K562 (cell line): ENCODE measurements at regions not wholly inside any gene's neighbourhood (a gene's known extent, or its start where the extent isn't known, plus 50 kb on each side); places are given as distances from the start of the nearest gene placed in this dataset.

Experiments used
- ATAC-seq: fragments of 200-7000 bp; cut with Tn5 transposase; 3 replicates; pipeline ENCODE4 v1.9.1; 2020; ENCODE audit warnings: moderate library complexity
- BruUV-seq: library from RNA; stranded (reverse); fragments of 400-500 nt; replicated peaks from 2 replicates; lab custom pipeline; 2021; lab: Mats Ljungman, UMichigan
- CTCF ChIA-PET: fragments of 300-600 bp; formaldehyde crosslinking; extraction: SDS; loops from one replicate; lab custom pipeline; 2021; ENCODE audit warnings: low intra/inter-chr PET ratio; lab: Yijun Ruan, JAX
- POLR2A ChIA-PET: fragments of 300-600, 350-650 bp; sonication (Branson Sonifier 250); formaldehyde crosslinking; extraction: SDS; loops from one replicate; lab custom pipeline; 2021; ENCODE audit warnings: antibody characterized with exemption, inconsistent platforms; lab: Yijun Ruan, JAX
- DNase-seq, 4 experiments: peaks; one replicate each; pipeline versions ENCODE4 v3.0.0 to v3.0.0-alpha.2; 2011 to 2018; ENCODE audit warnings: low spot score in 3 of 4, mixed read lengths in 3 of 4; ENCODE audit errors: extremely low read depth in 1 of 4
- FAIRE-seq: peaks from 2 replicates; lab custom pipeline; 2011; peaks lifted over from hg19 to GRCh38; lab: Jason Lieb, UNC
- H2AFZ ChIP-seq: 2 replicates; pipeline ENCODE4 v1.6.0; 2011; ENCODE audit warnings: low read depth, low read length, control low read depth, inconsistent platforms
- H3K27ac ChIP-seq: fragments of 200-600 bp; 3 replicates; pipeline ENCODE4 v1.8.0; 2011; ENCODE audit warnings: low read depth, mild to moderate bottlenecking, control low read depth, inconsistent platforms, low read length, moderate library complexity, mixed read lengths; ENCODE audit errors: extremely low read depth
- H3K27me3 ChIP-seq, 2 experiments: fragments of 300-600 bp in 1 of 2; 2 replicates in 1 of 2; 3 replicates in 1 of 2; pipeline versions ENCODE4 v1.6.0 to v1.8.0; 2011; ENCODE audit warnings: inconsistent platforms in 2 of 2, low read length in 2 of 2, mild to moderate bottlenecking in 1 of 2, mixed read lengths in 1 of 2, moderate library complexity in 1 of 2; ENCODE audit not compliant: control insufficient read depth in 2 of 2, insufficient read depth in 2 of 2
- H3K36me3 ChIP-seq: fragments of 300-600 bp; 3 replicates; pipeline ENCODE4 v1.8.0; 2011; ENCODE audit warnings: mild to moderate bottlenecking, low read length, inconsistent platforms; ENCODE audit not compliant: control insufficient read depth, insufficient read depth
- H3K4me1 ChIP-seq, 2 experiments: fragments of 200-600 bp in 1 of 2; replicated peaks in 1 of 2; 2 replicates in 1 of 2; 3 replicates in 1 of 2; pipeline versions ENCODE4 v1.5.1 to v1.8.0; 2011; ENCODE audit warnings: inconsistent platforms in 2 of 2, low read length in 2 of 2, mild to moderate bottlenecking in 1 of 2, mixed read lengths in 1 of 2, moderate library complexity in 1 of 2; ENCODE audit not compliant: control insufficient read depth in 2 of 2, insufficient read depth in 2 of 2
- H3K4me2 ChIP-seq: 2 replicates; pipeline ENCODE4 v1.6.1; 2011; ENCODE audit warnings: low read length, control low read depth, inconsistent platforms, mixed read lengths; ENCODE audit not compliant: insufficient read depth
- H3K4me3 ChIP-seq: fragments of 200-600 bp; sonication (generic), shearing (Covaris generic); 2 replicates; pipeline ENCODE4 v1.5.1; 2016; ENCODE audit warnings: control low read depth, inconsistent platforms
- H3K79me2 ChIP-seq: fragments of 200-600 bp; 3 replicates; pipeline ENCODE4 v1.8.0; 2011; ENCODE audit warnings: low read length, inconsistent platforms; ENCODE audit not compliant: control insufficient read depth, insufficient read depth
- H3K9ac ChIP-seq, 2 experiments: 2 replicates each; pipeline versions ENCODE4 v1.6.0 to v1.6.1; 2011; ENCODE audit warnings: low read depth in 2 of 2, low read length in 2 of 2, control low read depth in 1 of 2, inconsistent platforms in 1 of 2, mild to moderate bottlenecking in 1 of 2, mixed read lengths in 1 of 2; ENCODE audit not compliant: insufficient read depth in 1 of 2
- H3K9me1 ChIP-seq: one replicate; pipeline ENCODE4 v1.6.0; 2011; ENCODE audit warnings: inconsistent platforms, mild to moderate bottlenecking, low read length, moderate library complexity; ENCODE audit not compliant: control insufficient read depth, insufficient read depth
- H3K9me3 ChIP-seq: replicated peaks from 2 replicates; pipeline ENCODE4 v1.5.1; 2011; ENCODE audit warnings: low read depth, low read length, inconsistent platforms; ENCODE audit not compliant: control insufficient read depth, insufficient read depth
- H4K20me1 ChIP-seq: replicated peaks from 2 replicates; pipeline ENCODE4 v1.6.1; 2011; ENCODE audit warnings: low read length, inconsistent platforms, mixed read lengths; ENCODE audit not compliant: control insufficient read depth, insufficient read depth
- BDP1 ChIP-seq: IDR thresholded peaks from 3 replicates; pipeline ENCODE4 v1.6.1; 2011; ENCODE audit not compliant: insufficient read length, insufficient read depth
- CHD2 ChIP-seq: IDR thresholded peaks from 2 replicates; pipeline ENCODE4 v1.6.1; 2011; ENCODE audit warnings: low read depth, low read length
- NFIC ChIP-seq: fragments of 450-650 bp; IDR thresholded peaks from 2 replicates; pipeline ENCODE4 v1.6.1; 2017; ENCODE audit warnings: mild to moderate bottlenecking, inconsistent platforms
- SP2 ChIP-seq: IDR thresholded peaks from 2 replicates; pipeline ENCODE4 v1.6.1; 2011; ENCODE audit warnings: mild to moderate bottlenecking, low read depth, low read length, moderate library complexity; ENCODE audit not compliant: poor library complexity, severe bottlenecking; ENCODE audit errors: extremely low read depth
- ZFP1 ChIP-seq: fragments of 450-650 bp; formaldehyde crosslinking; IDR thresholded peaks from 2 replicates; pipeline ENCODE4 v1.4.0; 2020; ENCODE audit warnings: mild to moderate bottlenecking, mixed read lengths
- ZNF133 ChIP-seq: fragments of 250-450 bp; sonication (Bioruptor Pico); IDR thresholded peaks from 2 replicates; pipeline ENCODE4 v1.4.0; 2020; ENCODE audit warnings: mild to moderate bottlenecking
- ZNF140 ChIP-seq: fragments of 250-450 bp; sonication (Bioruptor Pico); IDR thresholded peaks from 2 replicates; pipeline ENCODE4 v1.8.0; 2021; ENCODE audit warnings: moderate library complexity, mild to moderate bottlenecking, inconsistent platforms
- ZNF274 ChIP-seq: IDR thresholded peaks from 2 replicates; pipeline ENCODE4 v1.6.1; 2011; ENCODE audit warnings: low read depth, mild to moderate bottlenecking, low read length, moderate library complexity, borderline replicate concordance
- ZNF395 ChIP-seq: fragments of 200-800 bp; sonication (Bioruptor generic); IDR thresholded peaks from 2 replicates; pipeline ENCODE4 v1.6.1; 2017; ENCODE audit warnings: missing genetic modification characterization, missing compliant biosample characterization
- WGBS: fragments of 100-300 bp; shearing (Covaris generic); methylation state at CpG from one replicate; pipeline ENCODE4 v1.1.6; 2016; ENCODE audit warnings: low coverage, mixed read lengths; ENCODE audit not compliant: insufficient coverage; ENCODE audit errors: missing lambda C conversion rate; 5-methylcytosine and 5-hydroxymethylcytosine counted together
- in situ Hi-C: fragments of 300-500 bp; cut with MboI; formaldehyde crosslinking; loops from 4 replicates; pipeline ENCODE4 v1.15.0; 2018; ENCODE audit warnings: inconsistent platforms, mixed read lengths
- intact Hi-C: fragments of 100-400 bp; cut with micrococcal nuclease; formaldehyde crosslinking; loops from 2 replicates; pipeline ENCODE4 v1.14.2; 2022
- TF ChIP-seq, protein P1 (sequence below): sonication (generic); formaldehyde crosslinking; IDR thresholded peaks from 2 replicates; pipeline ENCODE4 v1.8.1; 2023; ENCODE audit warnings: mild to moderate bottlenecking, missing genetic modification reagents
- TF ChIP-seq, protein P2 (sequence below): fragments of 450-650 bp; formaldehyde crosslinking; IDR thresholded peaks from 2 replicates; pipeline ENCODE4 v1.4.0; 2020; ENCODE audit warnings: mild to moderate bottlenecking
- TF ChIP-seq, protein P3 (sequence below), 2 experiments: fragments of 150-350 bp in 1 of 2; IDR thresholded peaks; 2 replicates each; pipeline ENCODE4 v1.6.1; 2012 to 2016; ENCODE audit warnings: low read depth in 2 of 2, low read length in 2 of 2, mild to moderate bottlenecking in 1 of 2, moderate library complexity in 1 of 2
- TF ChIP-seq, protein P4 (sequence below): fragments of 250-450 bp; sonication (Bioruptor Pico); IDR thresholded peaks from 2 replicates; pipeline ENCODE4 v1.8.0; 2021; ENCODE audit warnings: mild to moderate bottlenecking, moderate library complexity

GRCh38 chr9:107559494-107560086 lies 70.0 kb upstream of the KLF4 start:
- Histone ChIP-seq H3K4me1 (no peaks in the 10 kb centered on the region), H3K27me3 (peaks cover 4 to 10% of the 10 kb centered on the region in 2 experiments; a peak in 4 of 5 replicates), H3K9me3 (no peaks in the 10 kb centered on the region), H3K27ac (no peak overlapping the region), H3K4me3 (no peak overlapping the region), H2AFZ (no peak overlapping the region), H3K9ac (no peak overlapping the region), H3K36me3 (no peaks in the 10 kb centered on the region), H4K20me1 (no peaks in the 10 kb centered on the region; the same call in 1 of the 2 replicates), H3K79me2 (no peaks in the 10 kb centered on the region), H3K9me1 (no peaks in the 10 kb centered on the region), H3K4me2 (no peak overlapping the region)
- no TSS peak for BruUV-seq
- ChIA-PET POLR2A (no interaction called here), CTCF (no interaction called here)
- intact Hi-C loops (no loop called here), in situ Hi-C loops (no loop called here)
- TF ChIP-seq, protein P1, sequence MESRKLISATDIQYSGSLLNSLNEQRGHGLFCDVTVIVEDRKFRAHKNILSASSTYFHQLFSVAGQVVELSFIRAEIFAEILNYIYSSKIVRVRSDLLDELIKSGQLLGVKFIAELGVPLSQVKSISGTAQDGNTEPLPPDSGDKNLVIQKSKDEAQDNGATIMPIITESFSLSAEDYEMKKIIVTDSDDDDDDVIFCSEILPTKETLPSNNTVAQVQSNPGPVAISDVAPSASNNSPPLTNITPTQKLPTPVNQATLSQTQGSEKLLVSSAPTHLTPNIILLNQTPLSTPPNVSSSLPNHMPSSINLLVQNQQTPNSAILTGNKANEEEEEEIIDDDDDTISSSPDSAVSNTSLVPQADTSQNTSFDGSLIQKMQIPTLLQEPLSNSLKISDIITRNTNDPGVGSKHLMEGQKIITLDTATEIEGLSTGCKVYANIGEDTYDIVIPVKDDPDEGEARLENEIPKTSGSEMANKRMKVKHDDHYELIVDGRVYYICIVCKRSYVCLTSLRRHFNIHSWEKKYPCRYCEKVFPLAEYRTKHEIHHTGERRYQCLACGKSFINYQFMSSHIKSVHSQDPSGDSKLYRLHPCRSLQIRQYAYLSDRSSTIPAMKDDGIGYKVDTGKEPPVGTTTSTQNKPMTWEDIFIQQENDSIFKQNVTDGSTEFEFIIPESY (CRISPR knock-in tag) = no peak
- TF ChIP-seq ZNF133 (CRISPR knock-in tag) (no peak), BDP1 (no peak), ZFP1 (CRISPR knock-in tag) (no peak), NFIC (no peak), ZNF274 (no peak), SP2 (no peak), CHD2 (no peak), ZNF395 (no peak), ZNF140 (CRISPR knock-in tag) (no peak)
- TF ChIP-seq, protein P2, sequence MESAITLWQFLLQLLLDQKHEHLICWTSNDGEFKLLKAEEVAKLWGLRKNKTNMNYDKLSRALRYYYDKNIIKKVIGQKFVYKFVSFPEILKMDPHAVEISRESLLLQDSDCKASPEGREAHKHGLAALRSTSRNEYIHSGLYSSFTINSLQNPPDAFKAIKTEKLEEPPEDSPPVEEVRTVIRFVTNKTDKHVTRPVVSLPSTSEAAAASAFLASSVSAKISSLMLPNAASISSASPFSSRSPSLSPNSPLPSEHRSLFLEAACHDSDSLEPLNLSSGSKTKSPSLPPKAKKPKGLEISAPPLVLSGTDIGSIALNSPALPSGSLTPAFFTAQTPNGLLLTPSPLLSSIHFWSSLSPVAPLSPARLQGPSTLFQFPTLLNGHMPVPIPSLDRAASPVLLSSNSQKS (CRISPR knock-in tag) = no peak
- TF ChIP-seq, protein P3, sequence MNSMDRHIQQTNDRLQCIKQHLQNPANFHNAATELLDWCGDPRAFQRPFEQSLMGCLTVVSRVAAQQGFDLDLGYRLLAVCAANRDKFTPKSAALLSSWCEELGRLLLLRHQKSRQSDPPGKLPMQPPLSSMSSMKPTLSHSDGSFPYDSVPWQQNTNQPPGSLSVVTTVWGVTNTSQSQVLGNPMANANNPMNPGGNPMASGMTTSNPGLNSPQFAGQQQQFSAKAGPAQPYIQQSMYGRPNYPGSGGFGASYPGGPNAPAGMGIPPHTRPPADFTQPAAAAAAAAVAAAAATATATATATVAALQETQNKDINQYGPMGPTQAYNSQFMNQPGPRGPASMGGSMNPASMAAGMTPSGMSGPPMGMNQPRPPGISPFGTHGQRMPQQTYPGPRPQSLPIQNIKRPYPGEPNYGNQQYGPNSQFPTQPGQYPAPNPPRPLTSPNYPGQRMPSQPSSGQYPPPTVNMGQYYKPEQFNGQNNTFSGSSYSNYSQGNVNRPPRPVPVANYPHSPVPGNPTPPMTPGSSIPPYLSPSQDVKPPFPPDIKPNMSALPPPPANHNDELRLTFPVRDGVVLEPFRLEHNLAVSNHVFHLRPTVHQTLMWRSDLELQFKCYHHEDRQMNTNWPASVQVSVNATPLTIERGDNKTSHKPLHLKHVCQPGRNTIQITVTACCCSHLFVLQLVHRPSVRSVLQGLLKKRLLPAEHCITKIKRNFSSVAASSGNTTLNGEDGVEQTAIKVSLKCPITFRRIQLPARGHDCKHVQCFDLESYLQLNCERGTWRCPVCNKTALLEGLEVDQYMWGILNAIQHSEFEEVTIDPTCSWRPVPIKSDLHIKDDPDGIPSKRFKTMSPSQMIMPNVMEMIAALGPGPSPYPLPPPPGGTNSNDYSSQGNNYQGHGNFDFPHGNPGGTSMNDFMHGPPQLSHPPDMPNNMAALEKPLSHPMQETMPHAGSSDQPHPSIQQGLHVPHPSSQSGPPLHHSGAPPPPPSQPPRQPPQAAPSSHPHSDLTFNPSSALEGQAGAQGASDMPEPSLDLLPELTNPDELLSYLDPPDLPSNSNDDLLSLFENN (IDR thresholded peaks at IDR 0.05; ENCODE audit: low read depth in 2 of 2, low read length in 2 of 2) = no peak
- TF ChIP-seq, protein P4, sequence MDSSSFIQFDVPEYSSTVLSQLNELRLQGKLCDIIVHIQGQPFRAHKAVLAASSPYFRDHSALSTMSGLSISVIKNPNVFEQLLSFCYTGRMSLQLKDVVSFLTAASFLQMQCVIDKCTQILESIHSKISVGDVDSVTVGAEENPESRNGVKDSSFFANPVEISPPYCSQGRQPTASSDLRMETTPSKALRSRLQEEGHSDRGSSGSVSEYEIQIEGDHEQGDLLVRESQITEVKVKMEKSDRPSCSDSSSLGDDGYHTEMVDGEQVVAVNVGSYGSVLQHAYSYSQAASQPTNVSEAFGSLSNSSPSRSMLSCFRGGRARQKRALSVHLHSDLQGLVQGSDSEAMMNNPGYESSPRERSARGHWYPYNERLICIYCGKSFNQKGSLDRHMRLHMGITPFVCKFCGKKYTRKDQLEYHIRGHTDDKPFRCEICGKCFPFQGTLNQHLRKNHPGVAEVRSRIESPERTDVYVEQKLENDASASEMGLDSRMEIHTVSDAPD (CRISPR knock-in tag) = no peak
- FAIRE-seq (no peak), ATAC-seq (no peak), DNase-seq (no peak)
- under 1% methylated on average over 9 of the region's 9 CpGs for WGBS
